ENCODE measurements at regions not wholly inside any gene's neighbourhood (a gene's known extent, or its start where the extent isn't known, plus 50 kb on each side); places are given as distances from the start of the nearest gene placed in this dataset.

GRCh38 chrX:42135583-42136228 lies 212.4 kb upstream of the CASK start:
- peaks cover 0 to 2% of the 10 kb centered on the region in 2 donors for H3K27me3 ChIP-seq (ENCODE audit: control insufficient read depth in 1 of 2, insufficient read depth in 2 of 2, low read length in 2 of 2)
- H3K4me3 ChIP-seq (ENCODE audit: low read depth in 1 of 2, low read length in 2 of 2): no peak overlapping the region
- H3K4me1 ChIP-seq (ENCODE audit: control insufficient read depth in 2 of 2, insufficient read depth in 2 of 2, low read length in 1 of 2): no peaks in the 10 kb centered on the region
- no peaks in the 10 kb centered on the region for H3K9me3 ChIP-seq (ENCODE audit: control insufficient read depth in 2 of 2, insufficient read depth in 1 of 2, low read depth in 1 of 2, low read length in 1 of 2)
- H3K27ac ChIP-seq (ENCODE audit: low read depth in 2 of 2, low read length in 1 of 2): no peak overlapping the region
- no peaks in the 10 kb centered on the region for H3K36me3 ChIP-seq (ENCODE audit: control insufficient read depth in 2 of 2, insufficient read depth in 2 of 2, low read length in 1 of 2)
- WGBS, 2 donors: 85 to 94% methylated on average over 1 of the region's 1 CpG

GRCh38 chrX:42131856-42132255 lies 208.5 kb upstream of the CASK start:
- no peaks in the 10 kb centered on the region for H3K4me1 ChIP-seq (ENCODE audit: control insufficient read depth in 2 of 2, insufficient read depth in 2 of 2, low read length in 1 of 2)
- H3K9me3 ChIP-seq (ENCODE audit: control insufficient read depth in 2 of 2, insufficient read depth in 1 of 2, low read depth in 1 of 2, low read length in 1 of 2): no peaks in the 10 kb centered on the region
- H3K36me3 ChIP-seq (ENCODE audit: control insufficient read depth in 2 of 2, insufficient read depth in 2 of 2, low read length in 1 of 2): no peaks in the 10 kb centered on the region
- peaks cover 0 to 2% of the 10 kb centered on the region in 2 donors for H3K27me3 ChIP-seq (ENCODE audit: control insufficient read depth in 1 of 2, insufficient read depth in 2 of 2, low read length in 2 of 2)
- no peak overlapping the region for H3K27ac ChIP-seq (ENCODE audit: low read depth in 2 of 2, low read length in 1 of 2)
- no peak overlapping the region for H3K4me3 ChIP-seq (ENCODE audit: low read depth in 1 of 2, low read length in 2 of 2)

- H3K4me3 ChIP-seq (ENCODE audit: low read depth in 1 of 2, low read length in 2 of 2): no peak overlapping the region
- 74 to 84% methylated on average over 3 of the region's 3 CpGs for WGBS, 2 donors
- H3K27ac ChIP-seq (ENCODE audit: low read depth in 2 of 2, low read length in 1 of 2): no peak overlapping the region
- no peaks in the 10 kb centered on the region for H3K4me1 ChIP-seq (ENCODE audit: control insufficient read depth in 2 of 2, insufficient read depth in 2 of 2, low read length in 1 of 2)
- H3K27me3 ChIP-seq (ENCODE audit: control insufficient read depth in 1 of 2, insufficient read depth in 2 of 2, low read length in 2 of 2): peaks cover 0 to 2% of the 10 kb centered on the region in 2 donors
- H3K9me3 ChIP-seq (ENCODE audit: control insufficient read depth in 2 of 2, insufficient read depth in 1 of 2, low read depth in 1 of 2, low read length in 1 of 2): no peaks in the 10 kb centered on the region
- H3K36me3 ChIP-seq (ENCODE audit: control insufficient read depth in 2 of 2, insufficient read depth in 2 of 2, low read length in 1 of 2): no peaks in the 10 kb centered on the region
Observed at GRCh38 chrX:42129022-42129940, 205.9 kb upstream of the CASK start.

- peaks cover 0 to 2% of the 10 kb centered on the region in 2 donors for H3K27me3 ChIP-seq (ENCODE audit: control insufficient read depth in 1 of 2, insufficient read depth in 2 of 2, low read length in 2 of 2)
- no peak overlapping the region for H3K27ac ChIP-seq (ENCODE audit: low read depth in 2 of 2, low read length in 1 of 2)
- H3K9me3 ChIP-seq (ENCODE audit: control insufficient read depth in 2 of 2, insufficient read depth in 1 of 2, low read depth in 1 of 2, low read length in 1 of 2): no peaks in the 10 kb centered on the region
- H3K4me1 ChIP-seq (ENCODE audit: control insufficient read depth in 2 of 2, insufficient read depth in 2 of 2, low read length in 1 of 2): no peaks in the 10 kb centered on the region
- H3K36me3 ChIP-seq (ENCODE audit: control insufficient read depth in 2 of 2, insufficient read depth in 2 of 2, low read length in 1 of 2): no peaks in the 10 kb centered on the region
- H3K4me3 ChIP-seq (ENCODE audit: low read depth in 1 of 2, low read length in 2 of 2): no peak overlapping the region
- WGBS, 2 donors: 53 to 65% methylated on average over 4 of the region's 4 CpGs
Observed at GRCh38 chrX:42128587-42128986, 205.2 kb upstream of the CASK start.

- Histone ChIP-seq H3K27ac (ENCODE audit: low read depth in 2 of 2, low read length in 1 of 2) (no peak overlapping the region), H3K4me1 (ENCODE audit: control insufficient read depth in 2 of 2, insufficient read depth in 2 of 2, low read length in 1 of 2) (no peaks in the 10 kb centered on the region), H3K9me3 (ENCODE audit: control insufficient read depth in 2 of 2, insufficient read depth in 1 of 2, low read depth in 1 of 2, low read length in 1 of 2) (no peaks in the 10 kb centered on the region), H3K27me3 (ENCODE audit: control insufficient read depth in 1 of 2, insufficient read depth in 2 of 2, low read length in 2 of 2) (peaks cover 0 to 2% of the 10 kb centered on the region in 2 donors), H3K4me3 (ENCODE audit: low read depth in 1 of 2, low read length in 2 of 2) (no peak overlapping the region), H3K36me3 (ENCODE audit: control insufficient read depth in 2 of 2, insufficient read depth in 2 of 2, low read length in 1 of 2) (no peaks in the 10 kb centered on the region)
- WGBS, 2 donors: 80 to 81% methylated on average over 2 of the region's 2 CpGs
Observed at GRCh38 chrX:42128020-42128419, 204.7 kb upstream of the CASK start.

- H3K36me3 ChIP-seq (ENCODE audit: control insufficient read depth in 2 of 2, insufficient read depth in 2 of 2, low read length in 1 of 2): no peaks in the 10 kb centered on the region
- no peak overlapping the region for H3K4me3 ChIP-seq (ENCODE audit: low read depth in 1 of 2, low read length in 2 of 2)
- WGBS, 2 donors: 18 to 38% methylated on average over 1 of the region's 1 CpG
- no peak overlapping the region for H3K27ac ChIP-seq (ENCODE audit: low read depth in 2 of 2, low read length in 1 of 2)
- H3K27me3 ChIP-seq (ENCODE audit: control insufficient read depth in 1 of 2, insufficient read depth in 2 of 2, low read length in 2 of 2): peaks cover 0 to 2% of the 10 kb centered on the region in 2 donors
- no peaks in the 10 kb centered on the region for H3K4me1 ChIP-seq (ENCODE audit: control insufficient read depth in 2 of 2, insufficient read depth in 2 of 2, low read length in 1 of 2)
- no peaks in the 10 kb centered on the region for H3K9me3 ChIP-seq (ENCODE audit: control insufficient read depth in 2 of 2, insufficient read depth in 1 of 2, low read depth in 1 of 2, low read length in 1 of 2)
Observed at GRCh38 chrX:42127563-42127962, 204.2 kb upstream of the CASK start.

GRCh38 chrX:42123369-42123768 lies 200.0 kb upstream of the CASK start:
- H3K4me3 ChIP-seq (ENCODE audit: low read depth in 1 of 2, low read length in 2 of 2): no peak overlapping the region
- H3K9me3 ChIP-seq (ENCODE audit: control insufficient read depth in 2 of 2, insufficient read depth in 1 of 2, low read depth in 1 of 2, low read length in 1 of 2): no peaks in the 10 kb centered on the region
- no peaks in the 10 kb centered on the region for H3K36me3 ChIP-seq (ENCODE audit: control insufficient read depth in 2 of 2, insufficient read depth in 2 of 2, low read length in 1 of 2)
- no peaks in the 10 kb centered on the region for H3K4me1 ChIP-seq (ENCODE audit: control insufficient read depth in 2 of 2, insufficient read depth in 2 of 2, low read length in 1 of 2)
- H3K27me3 ChIP-seq (ENCODE audit: control insufficient read depth in 1 of 2, insufficient read depth in 2 of 2, low read length in 2 of 2): no peaks in the 10 kb centered on the region
- WGBS, 2 donors: 68 to 74% methylated on average over 4 of the region's 4 CpGs
- no peak overlapping the region for H3K27ac ChIP-seq (ENCODE audit: low read depth in 2 of 2, low read length in 1 of 2)

GRCh38 chrX:42119076-42119475 lies 195.7 kb upstream of the CASK start:
- Histone ChIP-seq H3K27ac (ENCODE audit: low read depth in 2 of 2, low read length in 1 of 2) (no peak overlapping the region), H3K27me3 (ENCODE audit: control insufficient read depth in 1 of 2, insufficient read depth in 2 of 2, low read length in 2 of 2) (peaks cover 0 to 3% of the 10 kb centered on the region in 2 donors), H3K4me3 (ENCODE audit: low read depth in 1 of 2, low read length in 2 of 2) (no peak overlapping the region), H3K9me3 (ENCODE audit: control insufficient read depth in 2 of 2, insufficient read depth in 1 of 2, low read depth in 1 of 2, low read length in 1 of 2) (no peaks in the 10 kb centered on the region), H3K4me1 (ENCODE audit: control insufficient read depth in 2 of 2, insufficient read depth in 2 of 2, low read length in 1 of 2) (no peaks in the 10 kb centered on the region), H3K36me3 (ENCODE audit: control insufficient read depth in 2 of 2, insufficient read depth in 2 of 2, low read length in 1 of 2) (no peaks in the 10 kb centered on the region)
- WGBS, 2 donors: 52 to 85% methylated on average over 1 of the region's 1 CpG

GRCh38 chrX:42117318-42117717 lies 194.0 kb upstream of the CASK start:
- H3K27me3 ChIP-seq (ENCODE audit: control insufficient read depth in 1 of 2, insufficient read depth in 2 of 2, low read length in 2 of 2): peaks cover 0 to 3% of the 10 kb centered on the region in 2 donors
- H3K4me1 ChIP-seq (ENCODE audit: control insufficient read depth in 2 of 2, insufficient read depth in 2 of 2, low read length in 1 of 2): no peaks in the 10 kb centered on the region
- no peaks in the 10 kb centered on the region for H3K9me3 ChIP-seq (ENCODE audit: control insufficient read depth in 2 of 2, insufficient read depth in 1 of 2, low read depth in 1 of 2, low read length in 1 of 2)
- no peak overlapping the region for H3K27ac ChIP-seq (ENCODE audit: low read depth in 2 of 2, low read length in 1 of 2)
- WGBS, 2 donors: 63 to 92% methylated on average over 2 of the region's 2 CpGs
- no peaks in the 10 kb centered on the region for H3K36me3 ChIP-seq (ENCODE audit: control insufficient read depth in 2 of 2, insufficient read depth in 2 of 2, low read length in 1 of 2)
- H3K4me3 ChIP-seq (ENCODE audit: low read depth in 1 of 2, low read length in 2 of 2): no peak overlapping the region
